Activated CD8-positive, alpha-beta memory T cell treated with anti-CD3 and anti-CD28 coated beads for 36 hours (primary cell): ENCODE measurements at regions not wholly inside any gene's neighbourhood (a gene's known extent, or its start where the extent isn't known, plus 50 kb on each side); places are given as distances from the start of the nearest gene placed in this dataset.
"Not testable (repeated sequence)": the region's sequence is repeated elsewhere in the genome, so short reads cannot be mapped to it uniquely, and the experiment has no call there.

ENCODE experiments used
- CTCF ChIA-PET: fragments of 350-600 bp; sonication (Branson Sonifier 250); formaldehyde crosslinking; loops from one replicate; lab custom pipeline; 2021; ENCODE audit warnings: antibody characterized with exemption; lab: Charles Lee
- POLR2A ChIA-PET: fragments of 350-600 bp; sonication (Branson Sonifier 250); formaldehyde crosslinking; loops from one replicate; lab custom pipeline; 2021; ENCODE audit warnings: antibody characterized with exemption; lab: Charles Lee

DNA sequence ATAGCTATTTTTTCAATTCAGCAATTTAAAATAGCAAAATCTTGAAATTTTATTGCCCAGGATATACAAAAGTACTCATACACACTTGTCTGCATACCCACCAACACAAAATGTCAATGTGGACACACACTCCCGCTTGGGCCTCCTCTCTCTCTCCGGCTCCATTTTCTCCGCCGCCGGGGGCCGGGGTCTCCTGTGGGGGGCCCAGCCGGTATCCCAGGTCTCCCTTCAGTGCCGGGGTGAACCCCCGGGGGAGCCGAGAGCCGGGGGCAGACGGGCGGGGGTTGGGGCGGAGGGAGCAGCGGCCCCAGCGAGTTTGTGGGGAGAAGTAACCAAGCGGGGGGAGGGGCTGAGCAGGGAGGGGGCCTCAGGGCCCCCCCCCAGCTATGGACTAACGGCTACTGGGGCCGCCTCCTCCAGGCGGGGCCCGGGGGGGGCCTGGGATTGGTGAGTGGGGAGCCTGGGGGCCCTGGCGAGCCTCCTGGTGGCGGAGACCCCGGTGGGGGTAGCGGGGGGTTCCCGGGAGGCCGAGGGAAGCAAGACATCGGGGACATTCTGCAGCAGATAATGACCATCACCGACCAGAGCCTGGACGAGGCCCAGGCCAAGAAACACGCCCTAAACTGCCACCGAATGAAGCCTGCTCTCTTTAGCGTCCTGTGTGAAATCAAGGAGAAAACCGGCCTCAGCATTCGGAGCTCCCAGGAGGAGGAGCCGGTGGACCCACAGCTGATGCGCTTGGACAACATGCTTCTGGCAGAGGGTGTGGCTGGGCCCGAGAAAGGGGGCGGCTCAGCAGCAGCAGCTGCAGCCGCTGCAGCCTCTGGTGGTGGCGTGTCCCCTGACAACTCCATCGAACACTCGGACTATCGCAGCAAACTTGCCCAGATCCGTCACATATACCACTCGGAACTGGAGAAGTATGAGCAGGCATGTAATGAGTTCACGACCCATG lies 56.6 kb downstream of the CHST2 start:
- POLR2A ChIA-PET = not testable (repeated sequence)
- CTCF ChIA-PET = interaction anchor here (0.7 kb wide), 1 partner anchor 12 kb away, joined by 3 read pairs; no protein-coding TSS in a partner anchor

DNA sequence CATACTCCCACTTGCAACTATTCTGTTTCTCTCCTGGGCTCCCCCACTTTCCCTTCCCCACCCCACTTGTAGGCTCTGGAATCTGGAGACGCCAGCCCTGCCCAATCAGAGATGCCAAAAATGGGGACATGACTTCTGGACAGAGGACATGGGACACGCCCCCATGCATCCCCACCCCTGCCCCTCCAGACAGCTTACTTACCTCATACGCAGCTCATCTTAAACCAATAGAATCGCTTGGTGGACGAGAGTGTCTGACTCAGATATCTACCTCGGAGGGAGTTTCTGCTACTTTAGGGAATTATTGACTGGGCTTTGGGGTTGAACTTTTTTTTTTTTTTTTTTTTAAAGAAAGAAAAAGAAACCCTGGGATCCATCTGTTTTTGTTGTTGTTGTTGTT lies 58.4 kb downstream of the CHST2 start:
- CTCF ChIA-PET, POLR2A ChIA-PET: not testable (repeated sequence)

DNA sequence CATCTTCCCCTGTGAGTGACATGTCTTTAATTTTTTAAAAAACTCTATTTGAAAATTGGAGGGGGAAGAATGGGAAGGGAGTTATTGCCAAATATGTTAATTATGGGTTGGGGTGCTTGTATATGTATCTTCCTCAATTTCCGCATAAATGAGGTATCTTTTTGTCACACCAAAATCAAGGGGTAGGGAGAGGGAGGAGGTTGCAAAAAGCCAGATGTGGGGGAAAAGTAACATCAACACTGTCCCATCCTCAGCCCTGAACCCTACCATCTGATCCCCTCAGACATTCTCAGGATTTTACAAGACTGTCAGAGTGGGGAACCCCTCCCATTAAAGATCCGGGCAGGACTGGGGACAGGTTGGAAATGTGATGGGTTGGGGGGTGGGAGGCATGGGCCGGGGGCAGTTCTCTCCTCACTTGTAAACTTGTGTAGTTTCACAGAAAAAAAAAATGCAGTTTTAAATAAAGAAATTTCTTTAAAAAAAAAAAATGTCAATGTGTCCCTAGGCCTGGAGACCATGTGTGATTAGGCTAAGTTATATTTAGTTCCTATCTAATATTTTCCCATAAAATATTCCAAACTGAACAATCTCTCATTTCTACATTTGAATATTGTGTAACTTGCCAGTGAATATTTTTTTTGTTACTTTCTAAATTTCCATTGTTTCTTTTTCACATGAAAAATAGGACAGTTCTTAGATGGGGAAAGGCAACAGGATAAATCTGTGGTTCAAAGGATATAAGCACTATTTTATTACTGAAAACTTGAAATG lies 59.4 kb downstream of the CHST2 start:
- POLR2A ChIA-PET, CTCF ChIA-PET: not testable (repeated sequence)

DNA sequence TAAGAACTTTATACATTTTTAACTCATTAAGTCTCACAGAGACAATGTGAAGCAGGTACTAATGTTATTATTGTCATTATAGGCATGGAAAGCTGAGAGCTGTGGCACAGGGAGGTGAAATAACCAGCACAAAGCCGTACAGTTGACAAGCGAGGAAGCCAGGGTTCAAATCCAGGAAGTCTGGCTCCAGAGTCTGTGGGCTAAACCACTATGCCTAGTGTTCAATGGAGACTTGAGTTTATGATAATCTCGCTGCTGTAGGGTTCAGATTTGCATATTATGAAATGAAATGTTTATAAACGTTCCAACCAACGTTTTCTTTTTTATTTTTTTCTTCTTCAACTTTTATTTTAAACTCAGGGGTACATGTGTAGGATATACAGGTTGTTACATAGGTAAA lies 60.0 kb downstream of the CHST2 start:
- ChIA-PET CTCF (no interaction called here), POLR2A (no interaction called here)

DNA sequence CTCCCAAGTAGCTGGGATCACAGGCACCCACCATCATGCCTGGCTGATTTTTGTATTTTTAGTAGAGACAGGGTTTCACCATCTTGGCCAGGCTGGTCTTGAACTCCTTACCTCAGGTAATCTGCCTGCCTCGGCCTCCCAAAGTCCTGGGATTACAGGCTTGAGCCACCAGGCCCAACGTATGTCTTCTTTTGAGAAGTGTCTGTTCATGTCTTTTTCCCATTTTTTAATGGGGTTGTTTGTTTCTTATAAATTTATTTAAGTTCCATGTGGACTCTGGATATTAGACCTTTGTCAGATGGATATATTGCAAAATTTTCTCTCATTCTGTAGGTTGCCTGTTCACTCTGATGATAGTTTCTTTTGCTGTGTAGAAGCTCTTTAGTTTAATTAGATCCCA lies 61.3 kb downstream of the CHST2 start:
- CTCF ChIA-PET, POLR2A ChIA-PET: not testable (repeated sequence)

DNA sequence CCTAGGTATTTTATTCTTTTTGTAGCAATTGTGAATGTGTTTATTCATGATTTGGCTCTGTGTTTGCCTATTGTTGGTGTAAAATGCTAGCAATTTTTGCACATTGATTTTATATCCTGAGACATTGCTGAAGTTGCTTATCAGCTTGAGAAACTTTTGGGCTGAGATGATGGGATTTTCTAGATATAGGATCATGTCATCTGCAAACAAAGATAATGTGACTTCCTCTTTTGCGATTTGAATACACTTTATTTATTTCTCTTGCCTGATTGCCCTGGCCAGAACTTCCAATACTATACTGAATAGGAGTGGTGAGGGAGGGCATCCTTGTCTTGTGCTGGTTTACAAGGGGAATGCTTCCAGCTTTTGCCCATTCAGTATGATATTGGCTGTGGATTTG lies 62.4 kb downstream of the CHST2 start:
- POLR2A ChIA-PET, CTCF ChIA-PET: not testable (repeated sequence)

DNA sequence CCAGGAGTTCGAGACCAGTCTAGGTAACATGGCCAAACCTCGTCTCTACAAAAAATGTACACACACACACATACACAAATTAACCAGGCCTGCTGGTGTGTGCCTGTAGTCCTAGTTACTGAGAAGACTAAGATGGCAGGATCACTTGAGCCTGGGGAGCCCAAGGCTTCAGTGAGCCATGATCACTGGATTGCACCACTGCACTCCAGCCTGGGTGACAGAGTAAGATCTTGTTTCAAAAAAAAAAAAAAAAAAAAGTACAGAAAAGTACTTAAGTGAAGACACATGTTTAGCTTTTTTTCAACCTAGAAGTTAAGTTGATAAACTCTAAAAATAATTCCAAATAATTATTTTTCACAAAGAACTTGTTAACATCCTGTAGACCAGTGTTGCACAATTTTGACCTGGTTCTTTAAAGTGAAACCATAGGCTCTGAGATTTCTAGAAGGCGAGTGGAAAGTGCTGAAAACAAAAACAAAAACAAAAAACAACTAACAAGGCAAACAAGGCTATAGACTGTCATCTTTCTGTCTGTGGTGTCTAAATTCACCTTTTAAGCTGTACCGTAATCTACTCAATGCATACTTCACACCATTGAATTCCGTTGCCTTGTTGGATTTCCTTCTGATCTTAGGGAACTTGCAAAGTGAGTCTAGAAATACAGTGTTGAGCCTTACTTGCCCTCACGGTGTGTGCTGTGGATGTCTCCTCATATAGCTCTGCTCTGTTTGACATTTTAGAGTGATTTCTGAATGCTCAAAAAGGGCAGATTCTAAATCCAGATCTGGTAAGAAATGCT lies 63.5 kb downstream of the CHST2 start:
- ChIA-PET POLR2A (interaction anchor here (0.6 to 0.7 kb wide), 2 partner anchors 175 to 458 kb away, joined by 3 read pairs; no protein-coding TSS in a partner anchor), CTCF (interaction anchor here (0.6 kb wide), 1 partner anchor 19 kb away, joined by 3 read pairs; no protein-coding TSS in a partner anchor)

DNA sequence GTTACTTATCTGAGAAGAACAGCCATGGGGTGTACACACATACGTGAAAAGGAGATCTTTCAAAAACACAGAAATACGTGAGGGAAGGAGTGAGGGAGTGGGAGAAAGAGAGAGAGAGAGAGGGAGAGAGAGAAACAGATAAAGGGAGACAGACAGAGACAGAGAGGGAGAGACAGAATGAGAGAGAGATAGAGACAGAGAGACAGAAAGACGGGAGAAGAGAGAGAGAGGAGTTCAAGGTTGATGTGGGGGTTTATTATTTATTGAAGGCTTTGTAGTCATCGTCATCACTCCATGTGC lies 64.0 kb downstream of the CHST2 start:
- ChIA-PET CTCF (no interaction called here), POLR2A (interaction anchor here (0.7 kb wide), 1 partner anchor 176 kb away, joined by 3 read pairs; no protein-coding TSS in a partner anchor)

DNA sequence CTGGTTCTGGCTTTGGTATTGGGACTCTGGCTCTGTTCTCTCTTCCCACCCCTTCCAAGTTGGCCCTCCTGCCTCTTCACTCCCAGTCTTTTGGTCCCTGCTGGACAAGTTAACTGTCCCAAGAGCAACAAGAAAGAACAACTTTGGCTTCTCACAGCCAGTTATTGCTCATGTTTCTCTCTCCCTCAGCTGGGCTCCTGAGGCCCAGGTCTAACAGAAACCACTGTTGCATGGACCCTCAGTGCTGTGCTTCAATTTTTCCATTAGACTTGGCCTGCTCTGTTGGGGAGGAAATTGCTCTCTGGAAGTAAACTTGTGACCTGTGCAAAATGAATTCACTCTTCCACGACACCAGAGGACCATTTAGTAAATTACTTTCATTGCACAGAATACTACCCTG lies 64.5 kb downstream of the CHST2 start:
- ChIA-PET CTCF (no interaction called here), POLR2A (no interaction called here)

DNA sequence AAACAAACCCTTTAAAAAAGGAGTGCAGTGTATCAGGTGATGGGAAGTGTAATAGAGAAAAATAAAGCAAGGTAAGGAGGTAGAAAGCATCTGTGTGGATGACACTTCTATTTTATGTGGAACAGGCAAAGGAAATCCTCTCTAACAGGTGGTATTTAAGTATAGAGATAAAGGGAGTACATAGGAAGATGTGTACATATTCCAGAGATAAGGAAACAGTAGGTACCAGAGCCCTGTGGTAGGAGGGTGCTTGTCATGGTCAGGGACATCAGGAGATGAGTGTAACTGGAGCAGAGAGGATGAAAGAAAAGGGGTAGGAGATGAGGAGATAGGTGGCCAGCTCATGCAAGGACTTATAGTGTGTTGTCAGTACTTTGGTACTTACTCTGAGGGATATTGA lies 65.8 kb downstream of the CHST2 start:
- CTCF ChIA-PET = interaction anchor here (0.6 kb wide), 1 partner anchor 179 kb away, joined by 3 read pairs; no protein-coding TSS in a partner anchor

DNA sequence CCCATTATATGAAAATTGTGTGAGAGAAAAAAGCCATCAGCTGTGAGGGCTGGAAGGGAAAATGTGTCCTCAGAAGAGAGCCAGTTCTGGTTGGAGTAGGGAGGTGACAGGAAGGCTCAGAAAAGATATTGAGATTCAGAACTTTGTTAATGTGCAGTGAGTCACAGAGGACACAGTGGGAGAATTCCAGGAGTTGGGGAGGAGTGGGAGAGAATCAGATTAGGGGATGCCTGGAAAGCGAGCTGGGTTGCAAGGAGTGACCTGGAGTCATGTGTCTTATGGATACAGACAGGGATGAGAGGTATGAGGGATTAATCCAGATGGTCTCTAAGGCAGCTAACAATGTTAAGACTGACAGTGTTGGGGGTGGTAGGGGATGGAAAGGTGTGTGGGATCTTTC lies 67.5 kb downstream of the CHST2 start:
- ChIA-PET POLR2A (no interaction called here), CTCF (no interaction called here)

More for the DNA sequence above, 65.8 kb downstream of the CHST2 start:
- POLR2A ChIA-PET = no interaction called here

DNA sequence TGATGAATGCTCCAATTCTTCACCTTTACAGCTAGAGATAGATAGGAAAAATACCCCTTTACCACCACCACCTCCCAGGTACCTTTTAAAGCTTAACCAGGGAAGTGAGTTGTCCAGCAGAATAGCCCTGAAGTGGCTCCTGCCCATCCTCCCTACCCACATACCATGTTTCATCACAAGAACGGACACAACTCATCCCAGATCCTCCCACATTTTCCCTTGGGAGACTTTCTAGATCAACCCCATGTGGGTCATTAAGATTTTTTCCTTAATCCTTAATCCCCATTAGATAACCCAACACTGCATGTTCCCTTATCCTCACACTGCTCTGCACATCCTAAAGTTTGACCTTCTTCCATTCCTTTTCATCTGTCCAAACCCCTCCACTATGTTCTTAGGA lies 69.3 kb downstream of the CHST2 start:
- ChIA-PET CTCF (no interaction called here), POLR2A (no interaction called here)

DNA sequence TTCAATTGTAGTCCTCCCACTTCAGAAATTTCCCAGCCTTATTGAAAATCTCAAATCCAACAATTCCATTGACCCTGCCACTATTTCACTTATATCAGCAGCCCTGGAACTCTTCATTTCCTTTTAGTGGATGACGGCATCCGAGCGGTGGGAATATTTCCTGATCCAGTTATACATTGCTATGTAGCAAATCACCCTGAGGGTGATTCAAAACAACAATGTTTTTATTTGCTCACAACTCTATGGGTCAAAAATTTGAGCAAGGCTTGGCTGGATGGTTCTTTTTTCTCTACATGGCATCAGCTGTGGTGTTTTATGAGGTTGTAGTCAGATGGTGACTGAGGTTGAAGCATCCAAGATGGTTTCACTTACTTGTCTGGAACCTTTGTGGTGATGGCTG lies 70.5 kb downstream of the CHST2 start:
- CTCF ChIA-PET = no interaction called here
- POLR2A ChIA-PET = no interaction called here

DNA sequence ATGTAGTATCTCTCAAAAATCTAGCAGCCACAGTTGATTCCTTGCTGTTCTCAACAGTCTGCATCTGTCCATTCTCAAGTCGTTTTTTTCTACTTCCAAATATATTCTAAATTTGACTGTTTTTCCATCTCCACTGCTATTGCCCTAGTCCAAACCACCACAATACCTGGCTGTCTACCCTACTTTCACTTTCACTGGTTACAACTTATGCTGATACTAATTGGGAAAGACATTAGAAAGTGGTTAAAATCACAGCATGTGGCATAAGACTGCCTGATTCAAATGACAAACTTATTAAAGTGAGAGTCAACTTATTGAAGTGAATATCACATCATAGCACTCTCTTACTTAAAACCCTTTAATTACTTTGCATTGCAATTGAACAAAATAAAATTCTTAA lies 72.6 kb downstream of the CHST2 start:
- CTCF ChIA-PET = no interaction called here
- POLR2A ChIA-PET = no interaction called here

DNA sequence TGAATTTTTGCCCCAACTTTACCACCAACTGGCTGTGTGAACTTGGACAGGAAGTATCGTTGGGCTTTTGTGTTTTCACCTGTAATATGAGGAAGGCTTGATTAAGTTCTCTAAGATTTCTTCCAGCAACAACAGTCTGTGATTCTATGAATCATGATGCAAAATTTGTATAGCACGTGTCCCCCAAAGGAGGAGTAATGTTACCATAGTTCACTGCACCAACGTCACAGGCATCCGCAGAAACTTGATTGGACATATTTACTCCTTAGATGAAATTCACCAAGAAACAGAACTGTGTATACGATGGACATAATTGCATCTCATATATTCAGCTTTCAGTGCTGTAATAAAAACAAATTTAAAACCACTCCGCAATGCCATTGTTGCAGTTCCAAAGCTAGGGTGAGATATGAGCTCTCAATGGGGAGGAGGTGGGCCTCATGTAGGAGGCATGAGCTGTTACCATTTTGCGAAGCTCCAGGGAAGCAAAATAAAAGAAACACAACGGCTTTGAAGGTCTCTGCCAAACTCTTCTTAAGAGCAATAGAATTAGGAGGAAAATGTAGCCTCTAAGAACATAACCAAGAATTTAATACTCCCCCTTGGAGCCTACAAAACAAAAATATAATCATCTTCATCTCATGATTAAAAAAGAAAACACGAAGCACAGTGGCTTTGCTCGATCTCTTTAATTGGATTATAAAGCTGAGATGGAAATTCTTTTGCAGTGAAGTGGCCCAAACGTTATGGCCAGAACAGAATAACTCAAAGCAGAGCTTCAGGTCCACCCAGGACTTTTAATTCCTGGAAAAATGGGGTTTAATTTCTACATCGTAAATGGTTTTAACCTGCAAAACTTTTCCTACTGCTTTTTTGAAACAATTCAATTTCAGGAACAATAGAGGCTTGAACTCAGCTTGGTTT lies 80.7 kb downstream of the CHST2 start:
- CTCF ChIA-PET = no interaction called here

DNA sequence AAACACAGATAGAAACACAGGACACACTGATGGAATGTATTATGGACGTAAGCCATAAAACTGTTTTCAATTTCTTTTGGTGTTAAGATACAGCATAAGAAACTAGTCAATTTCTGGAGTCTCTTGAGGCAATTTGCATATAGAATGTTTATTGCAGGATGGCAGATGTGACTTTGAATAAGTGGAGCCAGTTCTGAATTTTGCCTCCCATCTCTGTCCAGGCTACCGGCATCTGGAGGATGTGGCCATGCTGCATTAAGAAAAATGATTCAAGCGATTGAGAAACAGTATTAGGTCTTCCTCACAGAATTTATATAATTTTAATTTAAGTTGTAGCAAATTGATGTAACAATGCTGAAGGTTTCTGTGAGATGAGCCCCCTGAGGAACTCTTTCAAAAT lies 81.5 kb downstream of the CHST2 start:
- ChIA-PET CTCF (no interaction called here), POLR2A (no interaction called here)

More for the DNA sequence above, 80.7 kb downstream of the CHST2 start:
- POLR2A ChIA-PET = no interaction called here

DNA sequence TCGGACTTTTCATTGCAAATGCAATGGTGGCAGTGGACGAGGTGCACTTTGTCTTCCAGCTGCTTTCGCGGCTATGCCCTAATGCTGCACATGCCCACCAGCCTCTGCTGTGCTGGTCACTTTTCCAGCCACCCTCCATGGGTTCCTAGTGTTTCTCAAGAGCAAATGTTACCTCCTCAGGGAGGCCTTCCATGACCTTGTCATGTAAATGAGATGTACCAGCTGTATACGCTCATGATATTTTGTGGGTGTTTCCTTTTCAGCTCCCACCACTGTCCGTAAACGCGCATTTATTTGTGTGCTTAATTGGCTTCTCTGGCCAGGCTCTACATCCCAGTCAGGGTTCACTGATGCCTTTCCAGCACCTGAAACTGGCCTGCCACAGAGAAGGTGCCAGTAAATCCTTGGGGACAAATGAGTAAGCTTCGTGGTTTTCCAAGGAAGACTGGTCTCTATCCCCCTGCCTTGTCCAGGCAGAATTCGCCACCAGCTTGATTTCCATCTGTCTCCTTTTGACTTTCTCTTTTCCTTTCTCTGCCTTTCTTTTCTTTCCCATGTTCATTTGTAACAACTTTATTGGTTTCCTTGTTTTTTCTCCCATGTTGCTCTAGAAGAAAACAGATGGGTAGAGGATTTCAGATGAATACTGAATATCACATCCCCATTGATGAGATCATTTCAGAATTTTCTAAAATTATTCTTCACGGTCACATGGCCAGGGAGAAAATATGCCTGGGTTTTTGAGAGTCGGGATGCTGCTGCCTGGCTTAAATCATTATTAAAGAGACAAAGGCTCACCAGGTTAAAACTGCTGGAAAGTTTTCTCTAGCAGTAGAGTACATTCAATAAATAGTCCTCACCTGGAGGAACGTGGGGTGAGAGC lies 82.5 kb downstream of the CHST2 start:
- POLR2A ChIA-PET = no interaction called here
- CTCF ChIA-PET = no interaction called here

DNA sequence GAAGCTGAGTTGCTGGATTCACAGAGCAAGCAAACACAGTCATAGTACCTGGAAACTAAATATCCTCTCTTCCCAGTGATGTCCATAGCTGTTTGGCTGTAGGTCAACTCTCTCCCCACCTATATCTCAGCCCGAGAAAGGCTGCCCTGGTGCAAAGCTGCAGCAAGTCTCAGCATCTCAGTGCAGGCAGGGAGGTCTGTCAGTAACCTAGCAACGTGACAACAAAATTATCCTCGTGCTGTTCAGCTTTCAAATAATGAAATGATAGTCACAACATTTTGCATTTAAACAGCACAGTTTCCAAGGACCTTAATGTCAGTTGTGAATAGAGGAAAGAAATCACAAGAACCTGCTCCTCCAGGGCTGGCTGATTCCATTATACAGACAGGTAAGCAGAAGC lies 83.6 kb downstream of the CHST2 start:
- ChIA-PET POLR2A (no interaction called here), CTCF (no interaction called here)
